ENCODE measurements at regions not wholly inside any gene's neighbourhood (a gene's known extent, or its start where the extent isn't known, plus 50 kb on each side); places are given as distances from the start of the nearest gene placed in this dataset.

- TF ChIP-seq CTCF (conservative IDR thresholded peaks at IDR 0.05 in 1 of 2, IDR thresholded peaks at IDR 0.05 in 1 of 2; ENCODE audit: low read depth in 1 of 2, low read length in 2 of 2): no peak
- TF ChIP-seq EZH2 (IDR thresholded peaks at IDR 0.05; ENCODE audit: low read length, missing control alignments): no peak
Observed at GRCh38 chr2:144894612-144895599, 375.0 kb upstream of the ZEB2 start.

Data from fibroblast of lung (primary cell).